ENCODE measurements at regions not wholly inside any gene's neighbourhood (a gene's known extent, or its start where the extent isn't known, plus 50 kb on each side); places are given as distances from the start of the nearest gene placed in this dataset.

DNA sequence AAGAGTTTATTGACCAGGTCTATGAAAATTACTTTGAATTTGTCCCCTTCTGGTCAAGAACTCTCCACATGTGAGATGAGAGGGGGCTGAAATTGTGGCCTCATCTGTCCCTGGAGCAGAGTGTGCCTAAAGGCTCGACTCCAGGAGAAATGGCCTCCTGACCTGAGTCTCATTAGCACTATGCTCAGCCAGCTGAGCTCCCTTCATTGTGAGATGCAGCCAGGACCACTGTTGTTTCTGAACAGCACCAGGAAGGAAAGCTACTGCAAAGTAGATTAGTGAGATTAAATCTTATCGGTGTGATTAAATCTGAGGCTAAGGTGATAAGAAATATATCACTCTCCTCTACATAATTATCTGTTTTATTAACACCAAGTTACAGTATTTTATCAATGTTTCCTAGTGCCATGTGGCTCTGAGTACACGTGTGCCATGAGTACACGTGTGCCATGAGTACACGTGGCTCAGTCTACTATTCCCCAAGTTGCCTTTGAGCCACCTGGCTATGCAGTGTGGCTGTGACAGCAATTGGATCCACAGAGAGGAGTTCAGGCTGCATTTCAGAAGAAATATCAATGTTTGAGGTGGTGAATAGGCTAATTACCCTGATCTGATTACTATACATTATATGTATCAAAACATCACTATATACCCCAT is 126.9 kb downstream of the IPMK start:
- FAIRE-seq: no peak
- no peak for DNase-seq (ENCODE audit: low spot score)

DNA sequence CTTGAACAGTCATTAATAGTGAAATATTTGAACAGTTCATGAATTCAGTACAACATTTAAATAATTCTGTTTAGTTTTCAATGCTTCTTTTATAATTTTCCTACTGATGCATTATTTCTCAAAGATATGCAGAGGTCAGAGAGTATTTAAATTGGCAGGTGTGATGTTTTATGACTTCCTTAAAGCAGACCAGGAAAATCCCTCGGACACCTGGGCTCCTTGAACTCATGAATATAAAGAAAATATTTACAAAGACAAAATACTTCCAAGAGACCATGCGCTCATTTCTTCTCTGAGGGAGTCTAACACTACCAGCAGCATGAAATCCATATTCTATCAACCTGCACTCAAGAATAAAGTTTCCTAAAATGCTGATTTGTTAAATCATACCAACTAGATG is 127.6 kb downstream of the IPMK start:
- FAIRE-seq (no peak), DNase-seq (ENCODE audit: low spot score) (no peak)

DNA sequence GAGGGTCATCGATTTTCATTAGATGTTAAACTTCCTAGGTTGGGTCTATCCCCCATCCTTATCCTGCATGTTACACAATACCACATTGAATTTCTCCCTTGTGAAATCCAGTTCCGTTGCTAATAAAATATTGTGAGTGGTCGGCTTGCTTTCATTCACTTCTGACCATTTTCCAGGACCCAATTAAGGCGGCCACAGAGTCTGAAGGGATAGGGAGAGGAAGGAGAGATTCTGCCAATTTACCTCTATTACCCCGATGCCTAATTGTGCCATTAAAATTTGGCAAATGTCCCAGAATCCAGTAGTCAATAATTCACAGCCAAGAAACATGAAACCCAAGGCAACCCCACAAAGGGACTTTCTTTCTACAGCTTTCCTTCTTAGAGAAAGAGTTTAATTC is 129.9 kb downstream of the IPMK start:
- DNase-seq (ENCODE audit: low spot score) (no peak), FAIRE-seq (no peak)

DNA sequence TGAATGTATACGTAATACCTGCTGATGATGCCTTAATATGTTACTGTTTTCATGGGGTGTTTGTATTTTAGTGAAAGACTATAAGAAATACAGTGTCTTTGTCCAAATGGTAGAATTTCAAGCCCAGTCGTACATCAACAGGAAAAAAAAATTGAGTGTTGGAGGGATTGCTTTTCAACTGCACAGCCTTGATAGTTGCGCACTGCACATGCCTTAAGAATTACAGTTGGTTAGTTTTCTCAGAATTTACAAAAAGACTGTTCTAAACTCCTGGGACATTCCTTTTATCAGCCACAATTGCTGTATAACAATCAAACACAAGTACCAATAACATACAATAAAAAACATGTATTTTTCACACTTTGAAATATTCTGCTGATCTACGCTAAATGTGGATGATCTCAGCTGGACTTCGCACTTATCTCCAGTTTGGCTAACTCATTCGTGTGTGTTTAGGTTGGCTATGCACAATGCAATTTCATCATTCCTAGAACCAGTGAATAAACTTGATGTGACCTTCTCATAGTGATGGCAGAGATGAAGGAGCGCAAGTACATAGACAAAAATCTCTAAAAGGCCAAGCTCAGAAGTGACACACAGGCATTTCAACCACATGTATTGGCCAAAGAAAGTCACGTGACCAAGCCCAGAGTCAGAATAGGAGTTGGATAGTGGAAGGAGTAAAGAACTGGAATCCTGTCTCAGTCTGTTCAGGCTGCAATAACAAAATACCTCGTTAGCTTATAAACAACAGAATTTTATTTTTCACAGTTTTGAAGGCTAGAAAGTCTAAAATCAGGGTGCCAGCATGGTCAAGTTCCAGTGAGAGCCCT is 152.3 kb downstream of the IPMK start:
- FAIRE-seq (no peak), DNase-seq (ENCODE audit: low spot score) (no peak)

DNA sequence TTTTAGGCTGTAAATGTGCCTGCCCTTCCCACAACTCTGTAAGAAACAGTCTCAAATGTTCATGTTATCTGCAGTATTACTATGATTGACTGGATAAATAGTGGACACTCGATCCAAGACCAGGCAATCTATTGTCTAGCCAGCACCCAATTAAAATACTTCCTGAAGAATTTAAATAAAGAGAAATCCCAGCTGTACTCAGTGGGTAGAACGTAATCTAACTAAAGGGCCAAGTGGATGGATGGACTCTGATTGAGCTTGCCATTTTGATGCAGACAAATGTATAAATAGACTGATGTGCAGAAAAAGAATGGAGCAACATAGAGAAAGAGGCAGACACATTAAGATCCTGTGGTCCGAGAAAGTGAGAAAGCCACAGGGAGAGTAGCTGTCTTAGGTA is 158.0 kb downstream of the IPMK start:
- DNase-seq (ENCODE audit: low spot score) (no peak), FAIRE-seq (no peak)

DNA sequence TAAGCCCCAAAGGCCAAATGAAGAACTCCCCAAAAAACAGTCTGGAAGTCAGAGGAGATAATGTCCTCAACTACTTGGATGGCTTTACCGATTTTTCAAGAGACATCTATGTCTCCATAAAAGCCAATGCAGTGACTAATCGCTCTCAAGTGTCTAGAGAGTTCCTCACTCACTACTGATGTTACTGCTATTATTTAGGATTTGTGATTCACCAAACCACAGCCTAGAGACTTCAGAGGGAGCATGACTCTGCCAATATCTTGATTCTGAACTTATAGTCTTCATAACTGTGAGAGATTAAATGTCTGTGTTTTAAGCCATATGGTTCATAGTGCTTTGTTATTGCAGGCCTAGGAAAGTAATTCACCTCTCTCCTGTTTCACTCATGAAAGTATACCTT is 160.2 kb downstream of the IPMK start:
- FAIRE-seq (peak; percentile 79), DNase-seq (ENCODE audit: low spot score) (peak; percentile 65)

DNA sequence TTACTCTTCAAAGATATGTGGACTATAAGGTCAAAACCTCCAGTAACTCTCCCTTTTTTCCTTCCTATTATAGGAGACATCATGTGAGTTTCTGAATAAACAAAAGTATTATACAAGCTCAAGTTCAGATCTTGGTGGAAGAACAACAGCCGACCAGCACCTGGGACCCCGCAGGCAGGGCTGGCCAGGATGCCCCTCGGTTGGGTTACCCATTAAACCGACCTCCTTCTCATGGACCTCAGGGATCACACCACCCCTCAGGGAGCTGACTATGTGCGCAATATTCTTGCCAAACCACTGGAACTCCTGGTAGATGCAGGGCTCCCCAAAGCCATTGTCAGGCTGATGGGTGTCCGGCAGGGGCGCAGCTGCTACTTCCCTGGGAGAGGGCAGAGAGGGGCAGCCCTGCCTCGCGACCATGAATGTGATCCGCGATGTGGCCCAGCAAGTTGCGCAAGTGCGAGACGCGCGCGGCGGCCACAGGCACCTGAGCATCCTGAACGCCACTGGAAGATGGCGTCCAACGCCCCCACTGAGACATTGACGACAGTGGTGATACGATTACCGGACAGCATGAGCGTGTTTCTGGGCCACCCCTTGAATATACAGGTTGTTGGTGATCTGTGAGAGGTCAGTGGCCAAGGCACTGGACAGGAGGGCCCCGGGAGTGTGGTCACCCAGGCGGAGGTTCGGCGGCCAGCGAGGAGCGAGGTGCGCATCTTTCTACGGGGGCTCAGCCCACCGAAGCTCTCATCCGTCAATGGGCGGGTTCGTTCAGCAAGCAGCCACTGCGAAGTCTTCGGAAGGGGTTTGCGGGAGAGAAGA is 161.3 kb downstream of the IPMK start:
- DNase-seq (ENCODE audit: low spot score) (no peak), FAIRE-seq (no peak)

DNA sequence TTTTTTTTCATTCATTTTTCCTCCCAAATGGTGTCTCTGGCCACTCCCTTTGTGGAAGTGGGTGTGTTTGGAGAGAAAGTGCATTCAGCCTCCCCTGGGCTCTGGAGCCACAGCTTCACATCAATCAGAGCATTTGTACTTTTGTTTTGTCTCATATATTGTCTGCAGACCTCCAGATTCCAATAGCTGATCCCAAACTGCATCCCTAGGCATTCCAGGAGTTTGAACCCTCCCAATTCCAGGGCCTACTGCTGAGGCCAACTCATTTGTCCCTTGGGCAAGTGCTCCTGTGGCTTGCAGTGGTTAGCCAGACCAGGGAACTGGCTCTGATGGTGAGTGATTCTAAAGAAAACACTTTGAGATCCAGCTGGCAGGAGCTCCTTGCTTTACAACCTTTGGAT is 163.3 kb downstream of the IPMK start:
- DNase-seq (ENCODE audit: low spot score): no peak

DNA sequence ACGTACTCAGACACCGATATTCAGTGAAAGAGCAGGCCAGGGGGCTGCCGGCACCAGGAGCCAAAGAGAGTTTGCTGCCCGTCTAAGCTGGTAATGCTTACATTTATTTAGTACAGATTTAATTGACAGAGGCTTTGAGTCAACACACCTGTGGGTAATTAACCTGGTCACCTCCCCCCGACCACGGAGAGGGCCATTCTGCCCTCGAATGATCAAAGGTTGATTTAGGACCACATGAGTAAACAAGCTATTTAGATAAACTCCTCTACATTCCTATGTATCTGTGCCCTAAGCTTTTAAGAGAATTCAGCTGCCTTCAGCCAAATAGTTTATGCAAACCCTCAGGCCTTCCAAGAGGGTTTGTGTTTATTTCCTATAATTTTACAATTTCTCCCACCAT is 164.8 kb downstream of the IPMK start:
- DNase-seq (ENCODE audit: low spot score): no peak
- no peak for FAIRE-seq

More for the DNA sequence above, 163.3 kb downstream of the IPMK start:
- no peak for FAIRE-seq

DNA sequence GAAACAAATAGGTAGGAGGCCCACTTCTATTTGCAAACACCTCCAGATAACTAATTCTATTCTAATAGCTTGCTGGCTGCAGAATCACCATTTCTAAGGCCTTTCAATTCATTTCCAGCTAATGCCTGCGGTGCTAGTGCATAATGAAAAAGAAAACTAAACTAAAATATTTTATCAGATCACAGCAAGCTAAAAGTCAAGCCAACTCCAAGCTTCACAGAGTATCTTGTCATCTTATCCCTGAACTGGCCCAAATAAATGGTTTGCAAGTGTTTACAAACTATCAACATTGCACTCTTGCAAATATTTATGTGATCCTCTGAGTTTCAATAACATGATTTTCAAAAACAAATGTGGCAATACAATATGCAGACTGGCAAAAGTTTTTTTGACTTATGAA is 166.0 kb downstream of the IPMK start:
- DNase-seq (ENCODE audit: low spot score) (no peak), FAIRE-seq (no peak)

DNA sequence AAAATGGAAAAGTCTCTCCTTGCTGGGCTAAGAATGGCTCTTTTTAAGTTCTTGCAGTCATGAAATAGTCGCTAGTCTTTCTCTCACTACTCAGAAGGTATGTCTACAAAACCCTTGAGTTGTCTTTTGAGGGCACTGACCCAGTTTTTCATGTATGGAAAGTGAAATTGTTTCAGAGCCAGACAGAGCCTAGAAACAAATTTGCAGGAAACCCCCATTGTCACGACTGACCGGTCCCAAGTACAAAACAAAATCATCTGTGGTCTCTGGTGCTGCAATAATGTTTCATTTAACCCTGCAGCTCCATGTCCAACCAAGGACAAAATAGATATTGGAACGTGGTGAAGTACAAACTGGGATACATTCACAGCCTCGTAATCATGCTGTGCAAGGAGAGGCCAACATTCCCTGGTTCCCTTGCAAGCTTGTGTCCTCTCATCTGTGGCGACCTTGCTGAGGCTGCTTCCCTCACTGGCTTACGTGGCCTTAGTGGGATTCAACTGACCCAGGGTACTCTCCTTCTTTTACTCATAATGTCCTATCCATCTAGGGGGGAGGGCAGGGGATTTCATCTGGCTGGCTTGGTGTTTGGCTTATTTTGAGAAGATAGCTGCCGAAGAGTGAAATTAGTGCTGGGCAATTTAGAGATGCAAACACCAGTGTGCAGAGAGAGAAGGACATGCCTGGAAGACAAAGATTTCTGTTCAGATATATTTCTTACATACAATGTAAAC is 172.5 kb downstream of the IPMK start:
- no peak for DNase-seq (ENCODE audit: low spot score)
- FAIRE-seq: no peak

DNA sequence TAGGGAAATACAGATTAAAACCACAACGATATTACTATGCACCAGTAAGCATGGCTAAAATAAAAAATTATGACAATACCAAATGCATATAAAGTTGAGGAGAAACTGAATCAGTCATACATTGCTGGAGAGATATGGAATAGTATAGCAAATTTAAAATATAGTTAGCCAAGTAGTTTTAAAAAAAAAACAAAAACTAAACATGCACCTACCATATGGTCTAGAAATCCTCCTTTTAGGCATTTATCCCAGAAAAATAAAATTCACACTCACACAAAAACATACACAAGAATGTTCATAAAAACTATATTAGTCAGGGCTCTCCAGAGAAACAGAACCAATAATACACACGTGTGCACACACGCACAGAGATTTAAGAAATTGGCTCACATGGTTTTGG is 175.8 kb downstream of the IPMK start:
- DNase-seq (ENCODE audit: low spot score): no peak
- no peak for FAIRE-seq

DNA sequence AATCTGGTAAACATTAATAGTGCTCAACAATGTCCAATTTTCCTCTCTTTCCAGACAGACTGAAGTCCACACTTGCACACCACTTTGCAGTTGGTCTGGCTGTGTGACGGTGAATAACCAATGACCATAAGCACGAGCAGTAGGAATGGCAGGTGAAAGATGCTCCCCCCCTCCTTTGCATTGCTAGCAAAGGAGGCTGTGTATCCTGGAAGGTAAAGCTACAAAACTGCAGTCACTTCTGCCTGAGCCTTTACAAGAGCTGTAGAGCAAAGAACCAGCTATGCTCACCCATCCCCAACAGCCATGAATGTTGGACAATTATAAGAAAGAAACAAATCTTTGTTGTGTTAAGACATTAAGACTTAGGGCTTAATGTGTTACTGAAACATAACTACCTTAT is 178.0 kb downstream of the IPMK start:
- FAIRE-seq: no peak
- DNase-seq (ENCODE audit: low spot score): no peak

DNA sequence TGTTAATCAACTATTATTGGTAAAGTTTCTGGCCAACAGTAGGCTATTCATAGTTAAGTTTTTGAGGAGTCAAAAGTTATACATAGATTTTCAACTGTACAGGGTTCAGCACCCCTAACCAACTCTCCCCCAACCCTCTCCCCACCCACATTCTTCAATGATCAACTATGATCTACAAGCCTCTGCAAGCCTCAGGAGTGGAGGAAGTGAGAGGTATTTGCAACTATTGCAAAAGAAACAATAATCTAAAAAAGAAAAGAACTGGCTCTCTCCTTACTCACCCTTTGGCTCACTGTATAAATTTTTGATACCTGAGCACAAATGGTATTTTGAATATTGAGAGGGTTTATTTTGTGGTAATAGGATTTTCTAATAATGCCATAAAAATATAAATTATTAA is 179.8 kb downstream of the IPMK start:
- FAIRE-seq (no peak), DNase-seq (ENCODE audit: low spot score) (no peak)

DNA sequence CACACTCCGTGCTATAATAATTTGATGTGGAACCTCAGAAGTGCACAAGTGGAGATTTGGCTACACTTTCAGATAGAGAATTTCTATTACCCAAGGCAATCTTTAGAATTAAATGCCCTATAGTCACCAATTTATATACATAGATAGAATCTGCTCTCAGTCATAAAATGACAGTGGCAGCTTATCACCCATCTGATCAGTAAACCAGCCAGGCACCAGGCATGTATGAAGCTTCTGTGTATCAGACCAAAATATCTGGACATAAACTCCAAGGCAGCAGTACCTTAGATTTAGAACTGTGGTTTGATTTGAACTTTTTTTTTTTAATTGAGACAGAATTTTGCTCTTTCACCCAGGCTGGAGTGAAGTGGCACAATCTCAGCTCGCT is 180.9 kb downstream of the IPMK start:
- FAIRE-seq (no peak), DNase-seq (ENCODE audit: low spot score) (no peak)

DNA sequence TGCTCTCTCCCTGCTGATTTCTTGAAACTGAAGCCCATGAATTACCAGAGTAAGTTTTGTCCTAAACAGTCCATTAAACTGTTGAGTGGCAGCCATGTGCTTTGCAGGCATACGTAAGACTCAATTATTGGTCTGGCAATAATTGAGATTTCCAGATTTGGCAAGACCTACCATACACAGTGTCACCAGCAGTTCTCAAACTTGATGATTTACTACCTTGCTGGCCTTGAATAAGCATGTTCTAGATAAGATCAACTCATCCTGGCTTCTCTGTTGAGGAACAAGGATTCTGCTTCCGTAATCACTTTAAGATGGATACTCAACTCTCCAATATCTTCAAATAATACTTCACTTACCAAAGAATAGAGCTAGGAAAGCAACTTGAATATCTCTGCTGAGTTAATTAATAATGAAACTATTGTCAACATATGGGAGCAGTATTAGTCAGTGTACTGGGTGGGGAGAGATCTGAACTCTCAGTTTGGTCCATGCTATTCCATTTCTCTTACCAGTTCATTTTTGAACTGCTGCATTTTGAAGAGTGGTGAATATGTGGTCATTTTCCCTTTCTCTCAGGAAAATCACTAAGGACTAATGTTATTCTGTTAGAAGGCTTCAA is 181.4 kb downstream of the IPMK start:
- no peak for DNase-seq (ENCODE audit: low spot score)
- no peak for FAIRE-seq

DNA sequence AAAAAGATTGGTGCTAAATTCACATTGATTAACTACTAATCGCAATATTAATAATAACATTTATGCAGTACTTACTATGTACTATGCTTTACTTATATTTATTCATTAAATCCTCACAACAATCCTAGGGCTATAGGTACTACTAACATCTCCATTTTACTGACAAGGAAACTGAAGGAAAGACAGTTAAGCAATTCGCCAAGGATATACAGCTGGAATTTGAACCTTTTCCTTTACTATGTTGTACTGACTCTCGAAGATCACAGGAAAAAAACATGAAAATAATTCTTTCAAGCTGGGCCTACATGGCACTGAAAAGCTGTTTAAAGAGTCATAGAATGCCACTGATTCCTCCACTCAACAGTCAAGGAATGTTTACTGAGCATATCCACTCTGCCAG is 185.4 kb downstream of the IPMK start:
- no peak for FAIRE-seq
- no peak for DNase-seq (ENCODE audit: low spot score)

DNA sequence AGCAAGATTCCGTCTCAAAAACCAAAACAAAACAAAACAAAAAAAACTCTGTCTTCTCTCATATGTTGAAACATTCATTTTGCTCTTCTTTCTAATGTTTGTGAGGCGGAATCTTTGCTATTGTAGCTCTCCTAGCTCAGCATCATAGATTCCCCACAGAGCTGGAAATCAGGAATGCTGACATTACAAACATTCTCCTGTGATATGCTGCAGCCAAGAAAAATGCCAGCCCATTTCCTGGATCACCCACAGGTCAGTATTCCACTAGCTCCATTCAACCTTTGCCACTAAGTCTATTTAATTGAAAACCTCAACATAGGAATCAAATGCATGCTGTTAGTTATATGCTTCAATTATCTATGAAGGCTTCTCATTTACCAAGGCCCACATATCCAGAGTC is 186.3 kb downstream of the IPMK start:
- FAIRE-seq: no peak

DNA sequence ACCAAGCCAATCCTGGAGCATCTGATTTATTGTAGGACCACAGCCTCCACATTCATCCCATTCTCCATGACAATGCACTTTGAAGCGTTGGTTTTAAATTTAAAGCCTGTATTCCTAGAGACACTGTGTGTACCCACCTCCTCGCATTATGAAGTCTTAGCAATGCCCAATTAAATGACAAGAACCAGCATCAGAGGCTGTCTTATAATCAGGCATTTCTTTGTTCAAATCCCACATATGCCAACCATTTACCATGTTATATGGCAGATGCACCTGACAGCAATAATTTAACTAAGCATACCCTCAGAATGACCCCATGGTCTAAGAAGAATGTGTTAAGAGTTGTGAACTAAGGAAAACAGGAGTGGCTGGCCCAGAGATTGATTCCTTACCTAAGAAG is 188.2 kb downstream of the IPMK start:
- FAIRE-seq: no peak

More for the DNA sequence above, 186.3 kb downstream of the IPMK start:
- no peak for DNase-seq (ENCODE audit: low spot score)

DNA sequence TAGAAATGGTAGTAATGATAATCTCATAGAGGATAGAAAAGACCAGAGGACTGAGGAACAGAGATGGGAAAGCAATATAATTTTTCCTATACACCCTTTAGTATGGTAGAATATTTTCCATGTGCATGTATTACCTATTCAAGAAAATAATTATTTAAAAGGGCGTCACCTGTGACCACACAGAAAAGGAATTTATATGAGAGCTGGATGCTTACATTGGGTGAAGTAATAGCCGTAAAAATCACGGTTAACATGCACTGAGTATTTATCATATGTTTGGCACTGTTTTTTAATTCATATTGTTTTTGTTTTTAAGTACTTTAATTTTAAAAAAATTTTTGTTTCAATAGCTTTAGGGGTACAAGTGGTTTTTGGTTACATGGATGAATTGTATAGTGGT is 195.1 kb downstream of the IPMK start:
- no peak for FAIRE-seq
- DNase-seq (ENCODE audit: low spot score): no peak

More for the DNA sequence above, 188.2 kb downstream of the IPMK start:
- no peak for DNase-seq (ENCODE audit: low spot score)

DNA sequence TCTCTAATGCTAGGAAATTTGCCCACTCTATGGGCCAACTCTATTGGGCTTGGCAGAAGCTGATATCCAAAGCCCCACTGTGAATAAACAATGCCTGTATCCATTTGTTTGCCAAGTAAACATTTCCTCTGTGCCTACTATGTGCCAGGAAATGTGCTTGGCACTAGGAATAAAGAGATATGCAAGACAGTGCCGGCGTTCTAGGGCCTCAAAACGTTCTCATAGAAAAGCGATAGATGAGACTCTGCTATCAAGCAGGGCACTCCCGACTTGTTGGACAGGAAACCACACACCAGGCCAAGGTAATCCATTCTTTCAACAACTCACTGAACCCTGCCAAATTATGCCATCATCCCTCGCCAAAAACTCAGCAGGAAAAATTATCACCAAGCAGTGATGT is 196.7 kb downstream of the IPMK start:
- FAIRE-seq (no peak), DNase-seq (ENCODE audit: low spot score) (no peak)
